GM18502 (cell line): ENCODE measurements at regions not wholly inside any gene's neighbourhood (a gene's known extent, or its start where the extent isn't known, plus 50 kb on each side); places are given as distances from the start of the nearest gene placed in this dataset.
"Not testable (repeated sequence)": the region's sequence is repeated elsewhere in the genome, so short reads cannot be mapped to it uniquely, and the experiment has no call there.

Experiments
- ATAC-seq: cut with Tn5 transposase; IDR thresholded peaks from one replicate; pipeline ENCODE4 v1.9.1; 2021; ENCODE audit warnings: mild to moderate bottlenecking; ENCODE audit not compliant: unreplicated experiment, poor library complexity

DNA sequence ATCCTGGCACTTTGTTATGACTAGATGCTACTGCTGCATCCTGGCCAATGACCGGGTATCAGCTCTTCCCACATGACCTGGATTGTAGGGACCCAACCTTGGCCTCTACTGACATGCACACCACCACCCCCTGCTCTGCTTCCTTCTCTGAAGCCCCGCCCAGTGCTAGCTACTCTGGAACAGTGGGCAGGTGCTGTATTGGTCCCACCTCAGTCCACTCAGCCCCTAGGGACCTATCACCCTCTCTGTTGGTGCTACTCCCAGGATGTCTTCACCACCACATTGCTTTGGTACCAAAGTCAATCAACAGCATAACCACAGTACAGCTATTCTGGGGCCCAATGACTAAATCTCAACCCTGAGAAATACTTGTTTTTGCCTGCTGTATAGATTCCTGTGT lies 170.2 kb upstream of the PRICKLE2 start:
- no peak for ATAC-seq

GRCh38 chr3:64393193-64393592 lies 167.9 kb upstream of the PRICKLE2 start:
- ATAC-seq: no peak

GRCh38 chr3:64392001-64392400 lies 166.7 kb upstream of the PRICKLE2 start:
- ATAC-seq: no peak

DNA sequence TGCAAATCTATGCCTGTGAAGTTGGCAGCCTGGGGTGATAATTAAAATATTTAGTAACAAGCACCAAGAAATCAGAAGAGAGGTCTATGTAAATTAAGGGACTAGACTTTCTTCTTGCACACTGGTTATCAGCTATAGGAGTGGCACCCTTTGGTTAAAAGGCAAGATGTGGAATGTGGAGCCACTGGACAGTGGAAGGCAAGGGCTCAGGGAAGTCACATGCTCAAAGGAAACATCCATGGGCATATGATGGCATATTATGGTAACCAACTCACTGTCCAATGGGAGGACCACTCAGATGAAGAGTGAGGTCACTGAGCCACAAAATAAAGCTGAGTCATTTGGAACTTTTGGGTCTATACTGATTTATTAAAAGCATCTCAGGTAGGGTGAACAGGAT lies 165.6 kb upstream of the PRICKLE2 start:
- ATAC-seq: no peak

GRCh38 chr3:64388886-64389285 lies 163.6 kb upstream of the PRICKLE2 start:
- ATAC-seq: no peak

DNA sequence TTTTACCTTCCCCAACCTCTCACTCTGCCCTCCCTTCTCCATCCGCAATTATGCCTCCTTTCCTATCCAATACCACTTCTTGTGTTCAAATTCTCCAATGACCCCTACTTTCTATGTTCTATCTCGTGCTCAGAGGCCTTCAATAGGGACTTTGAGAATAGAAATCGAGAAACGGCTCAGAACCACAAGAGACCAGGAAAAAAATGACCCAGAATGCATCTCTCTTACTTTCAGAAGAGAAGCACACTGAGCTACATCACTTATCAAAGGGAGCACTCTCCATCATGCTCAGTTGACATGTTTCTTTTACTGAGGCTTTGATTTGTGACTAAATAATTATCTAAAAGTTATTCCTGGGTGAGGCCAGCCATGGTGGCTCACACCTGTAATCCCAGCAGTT lies 162.4 kb upstream of the PRICKLE2 start:
- no peak for ATAC-seq

- no peak for ATAC-seq
Measured at GRCh38 chr3:64385277-64385676, 160.0 kb upstream of the PRICKLE2 start.

- no peak for ATAC-seq
Measured at GRCh38 chr3:64384561-64384960, 159.3 kb upstream of the PRICKLE2 start.

DNA sequence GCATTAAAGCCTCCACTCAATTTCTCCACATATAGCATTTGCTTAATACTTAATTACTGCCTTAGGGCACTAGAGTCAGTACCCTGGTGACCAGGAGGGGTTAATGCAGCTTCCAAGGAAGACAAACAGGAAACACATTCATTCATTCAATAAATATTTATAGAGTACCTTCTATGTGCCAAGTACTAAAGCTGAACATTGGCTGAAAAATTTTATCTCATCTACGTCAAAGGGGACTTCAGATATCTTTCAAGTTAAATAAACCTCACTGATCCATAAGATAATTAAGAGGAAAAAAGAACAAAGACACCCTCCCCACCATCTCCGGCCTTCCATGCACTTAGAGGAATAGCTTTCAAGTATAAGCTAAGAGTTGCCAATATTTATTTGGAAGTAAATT lies 156.9 kb upstream of the PRICKLE2 start:
- ATAC-seq: no peak

DNA sequence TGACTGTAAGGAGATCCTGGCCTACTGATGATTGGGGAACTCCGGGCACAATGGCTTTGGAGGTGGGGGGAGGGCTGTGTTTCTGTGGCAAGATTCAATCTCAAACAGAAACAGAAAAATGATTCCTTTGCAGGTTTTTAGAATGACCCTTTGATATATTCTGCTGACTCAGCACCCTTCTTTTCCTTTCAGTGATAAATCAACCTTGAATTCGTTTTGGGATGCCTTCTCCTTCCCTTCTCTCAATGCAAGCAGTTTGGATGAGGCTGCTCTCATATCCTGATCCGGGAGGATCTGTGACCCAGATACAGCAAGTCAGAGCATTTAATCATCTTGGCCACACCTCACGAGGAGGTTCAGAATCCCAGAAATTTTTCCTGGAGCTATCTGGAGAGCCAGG lies 156.1 kb upstream of the PRICKLE2 start:
- ATAC-seq: no peak

GRCh38 chr3:64380546-64380945 lies 155.3 kb upstream of the PRICKLE2 start:
- ATAC-seq: no peak

DNA sequence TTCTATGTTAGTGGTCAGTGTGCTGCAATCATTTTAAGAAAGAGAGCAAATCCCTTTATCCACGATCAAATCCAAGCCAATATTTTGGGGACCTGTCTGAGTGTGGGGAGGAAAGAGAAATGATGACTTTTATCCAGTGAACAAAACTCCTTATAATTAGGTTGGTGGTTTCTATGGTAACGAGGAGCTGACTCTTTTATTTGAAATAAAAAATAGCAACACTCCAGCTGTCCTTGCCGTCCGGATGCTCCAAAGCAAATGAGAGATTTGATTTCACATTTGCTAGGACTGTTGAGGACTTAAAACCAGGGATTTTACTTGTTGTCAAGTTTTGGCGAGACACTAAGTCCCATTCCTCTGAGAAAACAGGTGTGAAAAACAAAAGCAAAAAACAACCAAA lies 154.0 kb upstream of the PRICKLE2 start:
- no peak for ATAC-seq

GRCh38 chr3:64377942-64378341 lies 152.7 kb upstream of the PRICKLE2 start:
- no peak for ATAC-seq

DNA sequence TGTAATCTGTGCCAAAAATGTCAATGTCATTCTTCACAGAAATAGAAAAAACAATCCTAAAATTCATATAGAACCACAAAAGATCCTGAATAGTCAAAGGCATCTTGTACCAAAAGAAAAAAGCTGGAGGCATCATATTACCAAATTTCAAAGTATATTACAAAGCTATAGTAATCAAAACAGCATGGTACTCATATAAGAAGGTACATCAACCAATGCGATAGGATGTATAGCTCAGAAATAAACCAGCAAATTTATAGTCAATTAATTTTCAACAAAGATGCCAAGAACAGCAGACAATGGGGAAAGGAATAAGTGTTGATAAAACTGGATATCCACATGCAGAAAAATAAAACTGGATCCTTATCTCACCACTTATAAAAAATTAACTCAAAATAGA lies 150.5 kb upstream of the PRICKLE2 start:
- no peak for ATAC-seq

- ATAC-seq: no peak
Measured at GRCh38 chr3:64369390-64369789, 144.1 kb upstream of the PRICKLE2 start.

DNA sequence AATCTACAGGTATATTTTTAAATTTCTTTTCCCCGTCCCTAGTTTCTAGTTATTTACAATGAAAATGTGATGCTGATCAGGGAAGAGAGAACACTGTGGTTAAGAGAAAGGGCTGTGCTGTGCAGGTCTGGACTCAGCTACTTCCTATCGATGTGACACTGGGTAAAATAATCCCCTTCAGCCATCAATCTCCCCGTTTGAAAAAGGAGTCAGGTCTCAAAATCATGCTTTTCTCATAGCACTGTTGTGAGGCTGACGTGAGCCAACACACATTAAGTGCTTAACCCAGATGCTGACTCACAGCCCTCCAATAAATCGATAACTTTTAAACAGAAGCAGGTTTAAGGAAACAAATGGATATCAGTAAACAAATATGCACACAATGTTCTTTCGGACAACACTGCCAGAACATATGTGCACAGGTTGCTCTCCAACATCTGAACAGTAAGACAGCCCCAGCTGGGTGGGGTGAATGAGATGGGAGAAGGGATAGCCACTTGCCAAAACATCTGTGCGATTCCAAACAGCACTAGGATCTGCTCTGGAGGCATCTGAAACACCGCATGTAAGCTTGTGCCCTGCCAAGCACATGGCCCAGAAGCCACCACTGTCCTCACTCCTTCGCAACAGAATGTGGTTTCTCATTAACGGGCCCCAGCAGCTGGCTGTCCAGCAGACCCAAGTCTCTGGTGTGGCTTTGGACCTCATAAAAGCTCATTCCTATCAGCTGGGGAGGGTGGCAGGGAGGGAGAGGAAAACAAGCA lies 143.2 kb upstream of the PRICKLE2 start:
- no peak for ATAC-seq

DNA sequence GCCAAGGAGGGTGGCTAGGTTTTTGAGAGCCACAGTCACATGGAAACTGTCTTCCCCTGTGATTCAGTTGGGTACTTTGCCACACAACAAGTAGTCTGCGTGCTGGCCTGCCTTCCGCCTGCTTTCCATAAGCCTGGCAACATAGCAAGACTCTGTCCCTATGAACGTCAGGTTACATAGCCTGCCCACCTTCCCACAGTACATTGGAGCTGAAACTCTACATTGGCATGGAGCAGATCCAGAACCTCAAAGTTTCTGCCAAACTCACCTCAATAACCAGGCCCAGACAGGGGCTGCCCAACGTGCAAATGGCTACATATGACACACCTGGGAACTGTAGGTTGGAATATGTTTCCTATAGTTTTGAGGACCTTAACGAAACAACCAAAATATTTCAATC lies 140.6 kb upstream of the PRICKLE2 start:
- no peak for ATAC-seq

DNA sequence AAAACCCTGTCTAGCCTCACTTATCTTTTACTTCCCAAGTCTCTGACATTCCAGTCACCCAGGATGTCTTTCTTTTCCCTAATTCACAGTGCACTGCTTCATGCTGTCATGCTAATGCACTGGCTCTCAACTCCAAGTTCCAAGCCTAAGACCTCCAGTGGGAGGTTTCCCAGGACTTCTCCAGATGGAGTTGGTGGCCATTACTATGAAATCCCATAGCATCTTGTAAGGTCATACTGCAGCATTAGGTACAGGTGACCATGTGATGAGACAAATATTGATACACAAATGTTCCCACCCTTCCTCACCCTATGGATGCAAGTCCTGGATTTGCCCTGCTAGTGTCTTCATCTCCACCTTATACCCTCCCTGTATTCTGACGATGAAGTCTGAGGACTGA lies 138.6 kb upstream of the PRICKLE2 start:
- ATAC-seq: no peak

DNA sequence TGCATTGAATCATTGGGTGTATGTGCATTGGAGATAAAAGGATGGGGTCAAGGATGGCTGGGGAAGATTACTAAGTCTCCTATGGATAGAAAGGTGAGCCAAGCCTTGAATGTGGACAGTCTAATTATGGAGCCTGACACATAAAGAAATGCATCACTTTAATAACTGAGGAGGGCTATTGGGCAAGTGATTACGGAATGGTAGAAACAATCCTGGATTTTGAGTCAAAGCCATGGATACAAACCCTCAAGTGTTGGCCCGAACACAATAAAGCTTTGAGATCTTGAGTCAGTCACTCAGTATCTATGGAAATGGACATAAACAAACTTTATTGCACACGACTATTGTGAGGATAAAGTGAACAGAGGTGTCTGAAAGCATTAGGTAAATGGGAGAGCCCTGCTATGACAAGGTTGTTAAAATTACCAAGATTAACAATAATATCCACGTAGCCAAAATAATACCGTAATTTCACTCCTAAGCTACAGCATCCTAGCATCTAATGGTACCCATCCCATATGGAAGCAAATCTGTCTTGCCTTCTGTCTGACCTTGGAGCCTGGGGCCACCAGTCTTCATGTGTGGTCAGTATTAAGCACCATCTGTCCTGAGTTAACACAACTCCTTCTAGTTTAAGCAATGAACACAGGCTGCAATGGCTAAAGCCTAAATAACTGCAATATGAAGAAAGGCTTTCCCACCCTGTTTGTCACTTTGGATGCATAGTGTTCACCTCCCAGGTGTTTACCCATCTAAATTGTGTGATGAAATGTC lies 136.9 kb upstream of the PRICKLE2 start:
- no peak for ATAC-seq

- ATAC-seq: not testable (repeated sequence)
Measured at GRCh38 chr3:64361036-64361435, 135.8 kb upstream of the PRICKLE2 start.

- ATAC-seq: no peak
Measured at GRCh38 chr3:64360280-64360679, 135.0 kb upstream of the PRICKLE2 start.

DNA sequence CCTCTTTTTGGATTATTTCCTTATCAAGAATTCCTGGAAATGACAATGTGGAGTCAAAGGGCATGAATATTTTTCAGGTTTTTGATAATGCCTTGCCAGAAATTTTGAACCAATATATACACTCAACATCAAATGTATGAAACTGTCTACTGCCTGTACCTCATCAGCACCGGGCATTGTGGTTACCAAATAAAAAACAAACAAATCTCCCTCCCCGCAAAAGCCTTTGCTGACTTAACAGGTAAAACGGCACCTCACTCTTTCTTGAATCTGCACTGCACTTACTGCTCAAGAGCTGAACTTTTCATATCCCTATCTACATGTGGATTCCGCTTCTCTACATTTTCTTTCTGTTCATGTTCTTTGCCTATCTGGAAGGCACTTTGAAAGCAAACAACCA lies 134.5 kb upstream of the PRICKLE2 start:
- no peak for ATAC-seq
